IMR-90 (cell line): ENCODE measurements at regions not wholly inside any gene's neighbourhood (a gene's known extent, or its start where the extent isn't known, plus 50 kb on each side); places are given as distances from the start of the nearest gene placed in this dataset.

ENCODE experiments used
- ATAC-seq: fragments of 200-7000 bp; cut with Tn5 transposase; 2 replicates; pipeline ENCODE4 v1.9.1; 2020; ENCODE audit warnings: low read depth, mild to moderate bottlenecking, moderate library complexity
- BruUV-seq: library from RNA; stranded (reverse); fragments of 400-500 nt; replicated peaks from 2 replicates; lab custom pipeline; 2021; lab: Mats Ljungman, UMichigan
- CTCF ChIA-PET: fragments of 300-600 bp; formaldehyde crosslinking; extraction: SDS; loops from one replicate; lab custom pipeline; 2021; ENCODE audit warnings: antibody characterized with exemption; lab: Yijun Ruan, JAX
- POLR2A ChIA-PET: fragments of 300-600 bp; sonication (Branson Sonifier 250); formaldehyde crosslinking; loops from one replicate; lab custom pipeline; 2022; ENCODE audit warnings: antibody characterized with exemption; ENCODE audit not compliant: unreplicated experiment; lab: Charles Lee
- DNase-seq: peaks from one replicate; pipeline ENCODE4 v3.0.0; 2013
- H2AFZ ChIP-seq: replicated peaks from 2 replicates; pipeline ENCODE3; 2013; ENCODE audit warnings: low read length, mild to moderate bottlenecking; ENCODE audit not compliant: poor library complexity
- H2AK5ac ChIP-seq: 2 replicates; pipeline ENCODE4 v1.6.1; 2013; ENCODE audit warnings: low read depth, low read length, inconsistent platforms
- H2AK9ac ChIP-seq: replicated peaks from 2 replicates; pipeline ENCODE3; 2013; ENCODE audit warnings: mild to moderate bottlenecking, low read depth, low read length, moderate library complexity; ENCODE audit not compliant: poor library complexity
- H2BK120ac ChIP-seq: 2 replicates; pipeline ENCODE4 v1.6.1; 2013; ENCODE audit warnings: low read depth, low read length, inconsistent platforms
- H2BK15ac ChIP-seq: 3 replicates; pipeline ENCODE4 v1.6.1; 2013; ENCODE audit warnings: low read depth, low read length, inconsistent platforms
- H2BK20ac ChIP-seq: 2 replicates; pipeline ENCODE4 v1.6.1; 2013; ENCODE audit warnings: low read depth, mild to moderate bottlenecking, inconsistent platforms, low read length, moderate library complexity
- H2BK5ac ChIP-seq: 2 replicates; pipeline ENCODE4 v1.6.1; 2013; ENCODE audit warnings: mild to moderate bottlenecking, low read depth, low read length, inconsistent platforms; ENCODE audit not compliant: poor library complexity, severe bottlenecking
- H3K14ac ChIP-seq: replicated peaks from 2 replicates; pipeline ENCODE4 v1.6.1; 2013; ENCODE audit warnings: low read depth, low read length, inconsistent platforms
- H3K18ac ChIP-seq: 2 replicates; pipeline ENCODE4 v1.6.1; 2013; ENCODE audit warnings: low read depth, low read length, control low read depth
- H3K23ac ChIP-seq: 2 replicates; pipeline ENCODE4 v1.6.1; 2013; ENCODE audit warnings: low read depth, low read length, inconsistent platforms
- H3K27ac ChIP-seq: 2 replicates; pipeline ENCODE4 v1.5.1; 2013; ENCODE audit warnings: mild to moderate bottlenecking, control low read depth, low read length; ENCODE audit not compliant: insufficient read depth
- H3K27me3 ChIP-seq: 2 replicates; pipeline ENCODE4 v1.6.1; 2013; ENCODE audit warnings: low read length; ENCODE audit not compliant: control insufficient read depth, insufficient read depth
- H3K36me3 ChIP-seq: 2 replicates; pipeline ENCODE4 v1.6.1; 2013; ENCODE audit warnings: low read length, mixed read lengths; ENCODE audit not compliant: control insufficient read depth, insufficient read depth
- H3K4ac ChIP-seq: 2 replicates; pipeline ENCODE4 v1.6.1; 2013; ENCODE audit warnings: low read depth, low read length, inconsistent platforms
- H3K4me1 ChIP-seq: 2 replicates; pipeline ENCODE4 v1.6.1; 2013; ENCODE audit warnings: low read length, mixed read lengths; ENCODE audit not compliant: control insufficient read depth, insufficient read depth
- H3K4me2 ChIP-seq: 2 replicates; pipeline ENCODE4 v1.6.1; 2013; ENCODE audit warnings: low read depth, mild to moderate bottlenecking, control low read depth, low read length, moderate library complexity
- H3K4me3 ChIP-seq: 2 replicates; pipeline ENCODE4 v1.5.1; 2013; ENCODE audit warnings: low read depth, mild to moderate bottlenecking, control low read depth, low read length, moderate library complexity; ENCODE audit not compliant: insufficient read depth
- H3K56ac ChIP-seq: 2 replicates; pipeline ENCODE4 v1.6.1; 2013; ENCODE audit warnings: low read length, inconsistent platforms; ENCODE audit not compliant: insufficient read depth; ENCODE audit errors: extremely low read depth
- H3K79me1 ChIP-seq, 2 experiments: 2 replicates each; pipeline ENCODE4 v1.6.1; 2013; ENCODE audit warnings: low read length in 2 of 2, inconsistent platforms in 1 of 2, low read depth in 1 of 2
- H3K9ac ChIP-seq: 2 replicates; pipeline ENCODE4 v1.6.1; 2013; ENCODE audit warnings: low read depth, low read length, control low read depth
- H3K9me1 ChIP-seq: 2 replicates; pipeline ENCODE4 v1.6.1; 2013; ENCODE audit warnings: low read length, inconsistent platforms; ENCODE audit not compliant: insufficient read depth
- H3K9me3 ChIP-seq: 2 replicates; pipeline ENCODE4 v1.6.1; 2013; ENCODE audit warnings: low read length; ENCODE audit not compliant: control insufficient read depth, insufficient read depth
- H4K20me1 ChIP-seq: 2 replicates; pipeline ENCODE4 v1.6.1; 2013; ENCODE audit warnings: low read length, inconsistent platforms; ENCODE audit not compliant: insufficient read depth
- H4K5ac ChIP-seq: 2 replicates; pipeline ENCODE4 v1.6.1; 2013; ENCODE audit warnings: mild to moderate bottlenecking, low read depth, low read length, control low read depth
- H4K8ac ChIP-seq, 2 experiments: 2 replicates each; pipeline ENCODE4 v1.6.1; 2013; ENCODE audit warnings: low read depth in 2 of 2, low read length in 2 of 2, control low read depth in 1 of 2, inconsistent platforms in 1 of 2
- H4K91ac ChIP-seq: 2 replicates; pipeline ENCODE4 v1.6.1; 2013; ENCODE audit warnings: low read depth, low read length, inconsistent platforms; ENCODE audit not compliant: insufficient read depth
- BHLHE40 ChIP-seq: fragments of 150-350 bp; IDR thresholded peaks from 2 replicates; pipeline ENCODE4 v1.6.1; 2016; ENCODE audit warnings: mild to moderate bottlenecking, low read depth, low read length
- CEBPB ChIP-seq: IDR thresholded peaks from 2 replicates; pipeline ENCODE4 v1.6.1; 2012; ENCODE audit warnings: low read depth, low read length, improper control_type of control experiment
- FOS ChIP-seq: fragments of 150-350 bp; IDR thresholded peaks from 2 replicates; pipeline ENCODE4 v1.6.1; 2016; ENCODE audit warnings: low read depth, low read length
- MAFK ChIP-seq: IDR thresholded peaks from 2 replicates; pipeline ENCODE4 v1.6.1; 2012; ENCODE audit warnings: low read depth, low read length, improper control_type of control experiment
- POLR2A ChIP-seq: IDR thresholded peaks from 2 replicates; pipeline ENCODE4 v1.6.1; 2012; ENCODE audit warnings: mild to moderate bottlenecking, low read depth, low read length
- RAD21 ChIP-seq: IDR thresholded peaks from 2 replicates; pipeline ENCODE4 v1.6.1; 2012; ENCODE audit warnings: low read length, improper control_type of control experiment
- WGBS, 2 experiments: methylation state at CpG; one replicate each; pipeline versions ENCODE4 v1.1.5 to v1.1.7; 2013; ENCODE audit warnings: missing lambda C conversion rate in 2 of 2; ENCODE audit not compliant: insufficient read length in 1 of 2; ENCODE audit errors: extremely low coverage in 2 of 2; 5-methylcytosine and 5-hydroxymethylcytosine counted together
- dilution Hi-C: fragments of 300-500 bp; cut with HindIII; formaldehyde crosslinking; loops from one replicate; pipeline ENCODE4 v1.14.3; 2018; ENCODE audit warnings: low sequenced_read_pairs; ENCODE audit not compliant: unreplicated experiment
- in situ Hi-C: fragments of 300-500 bp; cut with MboI; formaldehyde crosslinking; loops from 3 replicates; pipeline ENCODE4 v1.14.3; 2019; ENCODE audit warnings: low sequenced_read_pairs, inconsistent platforms, mixed read lengths
- intact Hi-C: fragments of 100-400 bp; cut with micrococcal nuclease; formaldehyde crosslinking; loops from 2 replicates; pipeline ENCODE4 v1.10.0; 2022

DNA sequence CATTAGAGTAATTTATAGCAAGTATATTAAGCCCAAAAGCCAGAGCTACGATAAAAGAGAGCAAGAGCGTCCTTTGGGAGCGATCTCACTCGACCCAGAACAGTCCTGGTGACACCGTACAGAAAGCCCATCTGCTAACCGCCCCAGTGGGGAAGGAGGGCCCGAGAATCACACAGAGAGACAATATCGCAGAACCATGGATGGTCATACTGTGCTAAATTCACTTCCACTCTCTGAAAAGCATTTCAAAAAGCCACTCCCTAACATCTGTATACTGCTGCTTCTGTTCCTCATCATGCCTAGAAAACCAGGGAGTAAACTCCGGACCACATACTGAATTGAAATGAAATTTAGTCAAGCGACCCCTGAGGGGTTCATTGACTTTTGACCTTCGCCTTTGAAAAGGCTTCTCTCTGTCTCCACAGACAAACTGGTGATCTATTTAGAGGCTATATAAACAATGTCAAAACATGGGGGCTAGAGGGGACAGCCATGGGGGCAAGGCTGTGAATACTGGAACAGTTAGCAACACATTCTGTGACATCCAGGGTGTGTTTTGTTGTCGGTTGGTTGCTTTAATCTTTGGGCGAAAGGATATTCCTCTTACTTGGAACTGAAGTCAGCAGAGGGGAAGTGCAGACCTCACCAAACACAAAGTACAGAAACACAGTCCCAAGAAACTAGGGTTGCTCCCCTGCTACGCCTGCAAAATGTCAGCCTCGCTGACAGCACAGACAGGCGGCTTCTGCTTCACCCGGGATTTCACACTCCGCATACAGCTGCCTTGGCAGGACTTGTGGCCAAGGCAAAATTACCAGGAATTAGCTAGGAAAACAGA, 129.0 kb upstream of the RASGEF1B start:
- DNase-seq (no peak), ATAC-seq (no peak)
- ChIA-PET POLR2A (no interaction called here), CTCF (no interaction called here)
- Histone ChIP-seq H3K9ac (no peak overlapping the region), H3K14ac (no peak overlapping the region), H3K4me2 (no peak overlapping the region), H3K18ac (no peak overlapping the region), H4K20me1 (no peaks in the 10 kb centered on the region), H2BK15ac (no peak overlapping the region), H3K27me3 (no peaks in the 10 kb centered on the region; the same call in 1 of the 2 replicates), H3K27ac (no peak overlapping the region), H4K8ac (no peak overlapping the region), H3K4ac (no peak overlapping the region), H3K56ac (no peak overlapping the region), H3K36me3 (no peaks in the 10 kb centered on the region), H2AK9ac (no peak overlapping the region), H2BK120ac (no peak overlapping the region), H3K9me1 (no peaks in the 10 kb centered on the region), H3K9me3 (no peaks in the 10 kb centered on the region), H3K79me1 (no peaks in the 10 kb centered on the region), H3K23ac (no peak overlapping the region), H2BK5ac (no peak overlapping the region), H3K4me1 (no peaks in the 10 kb centered on the region), H4K5ac (no peak overlapping the region), H3K4me3 (no peak overlapping the region), H2AFZ (no peak overlapping the region), H2BK20ac (no peak overlapping the region), H2AK5ac (no peak overlapping the region), H4K91ac (no peak overlapping the region)
- no TSS peak for BruUV-seq
- in situ Hi-C loops = no loop called here
- dilution Hi-C loops = no loop called here
- 7% methylated on average over 6 of the region's 18 CpGs; no CpG with 5 or more reads in 1 of the 2 experiments for WGBS, 2 experiments
- TF ChIP-seq CEBPB (no peak), MAFK (no peak), RAD21 (no peak), FOS (no peak), POLR2A (no peak), BHLHE40 (no peak)
- intact Hi-C loops = no loop called here
